Neural progenitor cell (in vitro differentiated cells): ENCODE measurements at regions not wholly inside any gene's neighbourhood (a gene's known extent, or its start where the extent isn't known, plus 50 kb on each side); places are given as distances from the start of the nearest gene placed in this dataset.

Experiments used
- CTCF ChIP-seq: fragments of 200-600 bp; sonication (generic); IDR thresholded peaks from 2 replicates; pipeline ENCODE4 v1.5.1; 2017; ENCODE audit warnings: antibody characterized with exemption, mild to moderate bottlenecking
- EZH2 ChIP-seq: fragments of 200-600 bp; sonication (generic); IDR thresholded peaks from 2 replicates; pipeline ENCODE4 v1.6.1; 2017; ENCODE audit warnings: antibody characterized with exemption, mild to moderate bottlenecking, moderate library complexity
- EZH2phosphoT487 ChIP-seq: fragments of 200-600 bp; sonication (generic); IDR thresholded peaks from 2 replicates; pipeline ENCODE4 v1.6.1; 2017; ENCODE audit warnings: antibody characterized with exemption

DNA sequence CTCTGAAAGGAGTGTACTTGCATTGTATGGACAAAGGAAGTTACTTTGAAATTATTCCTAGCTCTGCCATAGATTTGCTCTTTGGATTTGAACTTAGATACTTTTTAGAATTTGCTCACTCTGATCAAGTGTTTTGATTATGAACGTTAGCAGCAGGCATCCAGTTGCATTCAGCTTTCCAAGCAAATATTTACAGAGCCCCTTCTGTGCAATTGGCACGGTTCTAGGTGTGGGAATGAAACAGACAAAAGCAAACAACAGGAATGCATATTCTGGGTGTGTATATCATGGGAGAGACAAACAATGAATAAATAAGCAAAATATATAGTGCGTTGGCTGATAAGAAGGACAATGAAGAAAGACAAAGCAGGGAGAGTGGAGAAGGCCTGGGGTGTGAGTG, 125.5 kb upstream of the ADAMTS9 start:
- TF ChIP-seq CTCF (no peak), EZH2phosphoT487 (no peak), EZH2 (no peak)
